KOPT-K1 (cell line): ENCODE measurements at regions not wholly inside any gene's neighbourhood (a gene's known extent, or its start where the extent isn't known, plus 50 kb on each side); places are given as distances from the start of the nearest gene placed in this dataset.
"Not testable (repeated sequence)": the region's sequence is repeated elsewhere in the genome, so short reads cannot be mapped to it uniquely, and the experiment has no call there.

ENCODE experiments used
- H3K27ac ChIP-seq: fragments of 200-600 bp; sonication (generic); 2 replicates; pipeline ENCODE4 v1.5.1; 2016; ENCODE audit warnings: antibody characterized with exemption, mild to moderate bottlenecking, low read depth, low read length; ENCODE audit not compliant: poor library complexity, severe bottlenecking
- H3K36me3 ChIP-seq: fragments of 200-600 bp; sonication (generic); 2 replicates; pipeline ENCODE4 v1.5.1; 2017; ENCODE audit warnings: antibody characterized with exemption, mild to moderate bottlenecking, low read length, moderate library complexity; ENCODE audit not compliant: insufficient read depth
- H3K9me3 ChIP-seq: fragments of 200-600 bp; sonication (generic); 2 replicates; pipeline ENCODE4 v1.5.1; 2017; ENCODE audit warnings: antibody characterized with exemption, low read length, mild to moderate bottlenecking; ENCODE audit not compliant: insufficient read depth, poor library complexity, severe bottlenecking

GRCh38 chr1:93763704-93764365 lies 82.2 kb upstream of the BCAR3 start:
- no peaks in the 10 kb centered on the region for H3K36me3 ChIP-seq
- H3K27ac ChIP-seq: no peak overlapping the region
- no peaks in the 10 kb centered on the region for H3K9me3 ChIP-seq

GRCh38 chr1:93758842-93759515 lies 77.3 kb upstream of the BCAR3 start:
- peak overlapping the region; percentile 55 for H3K27ac ChIP-seq
- H3K9me3 ChIP-seq: no peaks in the 10 kb centered on the region
- no peaks in the 10 kb centered on the region for H3K36me3 ChIP-seq

DNA sequence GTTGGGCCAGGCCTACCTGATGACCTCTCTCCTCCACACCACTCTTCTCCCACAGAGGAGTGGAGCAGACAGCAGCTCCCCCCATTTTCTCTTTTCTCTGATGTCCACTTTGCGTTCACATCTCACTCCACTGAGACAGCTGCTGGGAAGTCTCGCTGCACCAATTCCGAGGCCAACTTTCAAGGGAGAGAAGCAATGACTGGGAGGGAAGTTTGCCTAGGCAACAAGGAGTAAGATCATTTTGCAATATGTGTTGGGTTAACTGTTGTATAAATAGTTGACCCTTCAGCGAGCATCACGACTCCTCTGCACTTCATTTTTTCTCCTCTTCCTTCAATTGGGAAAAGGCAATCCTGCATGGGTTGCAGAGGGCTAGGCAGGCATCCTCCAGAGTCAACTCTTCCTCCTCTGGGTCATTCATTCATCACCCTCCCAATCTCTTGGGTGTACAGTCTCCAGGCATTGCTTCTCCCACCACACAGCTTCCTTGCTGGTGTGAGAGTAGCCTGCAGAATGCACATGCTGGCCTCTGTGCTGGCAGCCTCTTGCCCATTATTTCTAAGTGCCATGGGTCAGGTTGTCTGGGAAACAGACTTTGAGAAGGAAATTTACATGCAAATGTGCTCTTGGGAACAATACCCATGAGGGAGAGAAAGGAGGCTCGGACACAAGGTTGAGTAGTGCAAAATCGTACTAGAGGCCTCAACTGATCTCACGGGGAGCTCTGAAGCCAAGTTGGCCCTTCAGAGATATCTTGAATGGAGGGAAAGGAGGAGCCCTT lies 75.8 kb upstream of the BCAR3 start:
- H3K36me3 ChIP-seq: no peaks in the 10 kb centered on the region
- no peaks in the 10 kb centered on the region for H3K9me3 ChIP-seq
- H3K27ac ChIP-seq: no peak overlapping the region

GRCh38 chr1:93756657-93757056 lies 75.0 kb upstream of the BCAR3 start:
- H3K9me3 ChIP-seq: no peaks in the 10 kb centered on the region
- no peak overlapping the region for H3K27ac ChIP-seq
- no peaks in the 10 kb centered on the region for H3K36me3 ChIP-seq

GRCh38 chr1:93755251-93755715 lies 73.6 kb upstream of the BCAR3 start:
- not testable (repeated sequence) for H3K27ac ChIP-seq, H3K9me3 ChIP-seq, H3K36me3 ChIP-seq

DNA sequence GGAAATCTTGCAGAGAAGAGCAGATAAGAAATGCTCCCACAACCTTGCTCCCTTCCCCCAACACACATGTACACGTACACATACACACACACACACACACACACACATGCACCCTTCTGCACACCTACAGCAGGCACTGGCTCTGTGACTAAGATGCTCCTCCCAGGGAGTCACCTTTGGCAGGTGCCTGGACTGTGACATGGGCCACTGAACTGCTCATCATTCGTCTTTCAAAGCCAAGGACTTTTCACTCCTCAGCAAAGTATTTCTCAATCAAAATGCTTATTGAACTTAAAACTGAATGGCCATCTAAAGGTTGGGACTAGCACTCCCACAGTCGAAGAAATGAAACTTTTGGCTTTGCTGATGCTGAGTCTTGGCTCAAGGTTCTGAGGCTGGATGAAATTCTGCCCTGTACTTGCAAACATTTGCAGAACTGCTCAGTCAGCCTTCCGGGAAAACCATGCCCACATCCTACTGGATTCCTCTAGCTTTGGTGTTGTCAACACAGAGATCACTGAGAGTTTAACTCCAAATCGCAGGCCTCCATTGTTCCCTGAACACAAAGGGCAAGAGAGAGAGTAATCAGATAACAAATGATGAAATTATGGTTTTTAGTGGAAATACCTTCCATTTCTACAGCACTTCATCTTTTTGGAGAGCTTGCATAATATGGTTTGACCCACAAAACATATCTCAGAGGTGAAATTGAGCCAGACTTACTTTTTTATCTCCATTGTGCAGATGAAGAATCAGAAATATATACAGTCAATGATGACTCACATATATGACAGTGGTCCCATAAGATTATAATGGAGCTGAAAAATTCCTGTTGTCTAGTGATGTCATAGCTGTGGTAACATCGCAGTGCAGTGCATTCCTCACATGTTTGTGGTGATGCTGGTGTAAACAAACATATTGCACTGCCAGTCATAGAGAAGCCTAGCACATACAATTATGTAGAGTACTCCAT lies 72.4 kb upstream of the BCAR3 start:
- Histone ChIP-seq H3K9me3 (no peaks in the 10 kb centered on the region), H3K27ac (no peak overlapping the region), H3K36me3 (no peaks in the 10 kb centered on the region)

DNA sequence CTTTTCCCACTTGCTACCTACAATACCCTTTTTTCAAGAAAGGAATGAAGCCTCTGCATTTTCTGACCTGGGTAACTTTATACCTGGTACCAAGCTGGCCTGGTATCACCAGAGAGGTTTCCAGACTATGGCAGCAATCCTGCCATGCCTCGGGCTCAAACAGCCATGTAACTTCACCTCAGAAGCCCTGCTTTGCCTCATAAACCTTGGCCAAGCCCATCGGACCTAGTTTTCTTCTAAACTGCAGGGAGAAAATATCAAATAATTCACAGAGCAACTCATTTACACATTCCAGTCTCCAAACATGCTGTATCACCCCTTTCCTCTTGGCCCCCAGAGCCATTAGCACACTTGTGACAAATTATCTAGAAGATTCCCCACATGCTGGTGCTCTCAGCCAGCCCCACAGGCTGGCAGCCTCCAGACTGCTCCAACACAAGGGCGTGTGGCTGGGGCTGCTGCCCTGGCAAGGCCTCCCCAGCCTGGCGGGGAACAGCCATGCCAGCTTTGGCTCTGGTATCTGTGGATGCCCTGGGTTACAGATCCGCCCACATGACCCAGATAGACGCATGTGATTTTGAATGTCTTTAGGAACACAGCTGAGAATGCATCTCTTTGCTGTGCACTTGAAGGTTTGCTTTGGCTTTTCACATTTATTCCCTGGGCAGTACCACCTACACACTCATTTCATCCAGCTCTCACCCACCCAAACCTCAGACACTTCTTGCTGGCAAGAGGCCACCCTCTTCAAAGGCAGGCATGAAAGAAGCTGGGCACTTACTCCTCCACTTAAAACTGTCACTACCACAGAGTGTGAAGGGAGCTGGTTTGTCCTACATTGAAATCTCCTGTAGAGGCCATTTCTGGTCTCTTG lies 70.0 kb upstream of the BCAR3 start:
- Histone ChIP-seq H3K36me3 (no peaks in the 10 kb centered on the region), H3K27ac (peak overlapping the region; percentile 92)

GRCh38 chr1:93750955-93751354 lies 69.3 kb upstream of the BCAR3 start:
- peak overlapping the region; percentile 92 for H3K27ac ChIP-seq
- H3K9me3 ChIP-seq: peaks cover 8% of the 10 kb centered on the region
- no peaks in the 10 kb centered on the region for H3K36me3 ChIP-seq

More for the DNA sequence above, 70.0 kb upstream of the BCAR3 start:
- H3K9me3 ChIP-seq: peaks cover 8% of the 10 kb centered on the region

DNA sequence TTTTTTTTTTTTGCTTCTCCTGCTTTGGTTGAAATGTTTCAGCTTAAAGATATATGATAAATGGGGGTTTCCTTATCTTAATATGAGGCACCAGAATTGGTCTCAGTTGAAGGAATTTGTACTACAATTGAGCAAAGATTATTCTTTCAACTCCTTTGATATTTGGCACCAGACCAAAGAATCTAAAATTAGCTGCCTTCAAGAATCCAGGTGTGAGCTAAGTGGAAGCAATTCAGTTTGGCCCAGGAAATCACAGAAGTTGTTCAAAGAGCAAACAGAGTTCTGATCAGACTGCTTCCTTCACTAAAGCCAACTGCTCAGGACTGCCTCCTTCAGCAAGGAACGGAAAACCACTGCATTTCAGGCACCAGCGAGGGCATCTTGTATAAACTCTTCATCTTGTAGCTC lies 68.3 kb upstream of the BCAR3 start:
- peaks cover 8% of the 10 kb centered on the region for H3K9me3 ChIP-seq
- H3K36me3 ChIP-seq: no peaks in the 10 kb centered on the region
- H3K27ac ChIP-seq: peak overlapping the region; percentile 92

DNA sequence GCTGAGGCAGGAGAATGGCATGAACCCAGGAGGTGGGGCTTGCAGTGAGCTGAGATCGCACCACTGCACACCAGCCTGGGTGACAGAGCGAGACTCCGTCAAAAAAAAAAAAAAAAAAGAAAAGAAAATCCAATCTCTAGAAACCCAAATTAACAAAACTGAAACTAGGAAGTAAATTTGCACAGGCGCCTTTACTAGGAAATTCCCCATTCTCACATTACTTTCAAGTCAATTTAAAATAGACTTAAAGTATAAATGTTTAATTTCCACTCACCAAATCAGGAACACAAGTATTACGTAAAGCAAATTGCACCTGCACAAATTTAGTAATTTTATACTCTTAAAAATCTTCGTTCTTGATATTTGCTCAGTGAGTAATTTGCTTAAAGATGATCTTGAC lies 67.8 kb upstream of the BCAR3 start:
- H3K27ac ChIP-seq: peak overlapping the region; percentile 92
- H3K36me3 ChIP-seq: no peaks in the 10 kb centered on the region
- H3K9me3 ChIP-seq: peaks cover 8% of the 10 kb centered on the region

DNA sequence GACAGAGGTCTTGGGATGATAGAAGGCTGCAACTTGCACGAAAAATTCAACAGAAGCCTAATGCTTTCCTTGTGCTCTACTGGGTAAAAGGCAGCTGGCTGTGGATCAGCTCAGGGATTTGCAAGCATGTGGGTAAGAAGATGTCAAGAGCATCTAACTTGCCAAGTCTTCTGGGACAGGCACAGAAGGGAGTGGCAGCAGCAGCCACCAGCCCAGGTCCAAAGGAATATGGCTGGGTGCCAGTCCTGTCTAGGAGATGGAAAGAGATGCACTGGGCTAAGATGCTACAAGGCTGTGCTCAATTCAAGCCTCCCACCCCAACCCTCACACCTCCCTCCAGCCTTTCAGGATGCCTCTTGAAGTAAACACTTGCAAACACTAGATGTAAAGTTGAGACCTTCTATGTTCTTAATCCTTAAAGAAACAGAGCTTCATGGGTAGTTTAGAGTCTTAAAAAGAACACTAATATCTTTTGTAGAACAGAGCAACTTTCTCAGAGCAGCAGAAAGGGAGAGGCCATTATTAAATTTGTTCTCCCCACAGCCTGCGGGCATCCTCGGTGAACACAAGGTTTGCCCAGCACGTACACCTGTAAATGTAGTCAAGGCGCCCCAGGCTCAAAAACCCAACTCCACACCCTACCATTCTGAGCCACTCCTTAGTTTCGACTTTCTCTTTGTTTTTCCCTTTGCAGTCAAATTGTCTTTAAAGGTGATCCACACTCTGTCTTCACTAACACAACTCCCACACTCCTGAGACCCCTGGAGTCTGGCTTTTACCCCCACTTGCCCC lies 64.6 kb upstream of the BCAR3 start:
- Histone ChIP-seq H3K27ac (no peak overlapping the region), H3K9me3 (peaks cover 8% of the 10 kb centered on the region)

GRCh38 chr1:93744299-93744988 lies 62.8 kb upstream of the BCAR3 start:
- Histone ChIP-seq H3K9me3 (peaks cover 8% of the 10 kb centered on the region), H3K36me3 (no peaks in the 10 kb centered on the region), H3K27ac (no peak overlapping the region)

More for the DNA sequence above, 64.6 kb upstream of the BCAR3 start:
- H3K36me3 ChIP-seq: no peaks in the 10 kb centered on the region

DNA sequence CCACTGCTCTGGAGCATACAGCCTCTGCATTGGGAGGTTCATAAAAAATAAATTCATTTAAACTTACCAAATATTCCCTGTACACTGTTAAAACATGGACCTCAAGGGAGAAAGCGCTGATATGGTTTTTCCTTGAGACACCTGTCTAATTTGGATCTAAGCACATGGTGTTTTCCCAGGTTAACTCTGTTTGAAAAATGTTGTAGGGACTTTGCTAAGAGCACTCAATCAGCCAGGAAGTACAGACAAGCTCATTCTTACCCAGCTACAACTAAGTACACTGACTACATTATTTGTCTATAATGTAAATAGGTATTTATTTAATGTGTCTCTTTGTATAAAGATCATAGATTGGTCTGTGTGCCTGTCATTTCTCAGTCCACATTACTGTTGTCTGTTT lies 61.8 kb upstream of the BCAR3 start:
- no peak overlapping the region for H3K27ac ChIP-seq
- peaks cover 8% of the 10 kb centered on the region for H3K9me3 ChIP-seq
- H3K36me3 ChIP-seq: no peaks in the 10 kb centered on the region
